K562 (cell line): ENCODE measurements at regions not wholly inside any gene's neighbourhood (a gene's known extent, or its start where the extent isn't known, plus 50 kb on each side); places are given as distances from the start of the nearest gene placed in this dataset.

ENCODE experiments used
- ATAC-seq: fragments of 200-7000 bp; cut with Tn5 transposase; 3 replicates; pipeline ENCODE4 v1.9.1; 2020; ENCODE audit warnings: moderate library complexity
- BruUV-seq: library from RNA; stranded (reverse); fragments of 400-500 nt; replicated peaks from 2 replicates; lab custom pipeline; 2021; lab: Mats Ljungman, UMichigan
- CTCF ChIA-PET: fragments of 300-600 bp; formaldehyde crosslinking; extraction: SDS; loops from one replicate; lab custom pipeline; 2021; ENCODE audit warnings: low intra/inter-chr PET ratio; lab: Yijun Ruan, JAX
- POLR2A ChIA-PET: fragments of 300-600, 350-650 bp; sonication (Branson Sonifier 250); formaldehyde crosslinking; extraction: SDS; loops from one replicate; lab custom pipeline; 2021; ENCODE audit warnings: antibody characterized with exemption, inconsistent platforms; lab: Yijun Ruan, JAX
- DNase-seq, 4 experiments: peaks; one replicate each; pipeline versions ENCODE4 v3.0.0 to v3.0.0-alpha.2; 2011 to 2018; ENCODE audit warnings: low spot score in 3 of 4, mixed read lengths in 3 of 4; ENCODE audit errors: extremely low read depth in 1 of 4
- FAIRE-seq: peaks from 2 replicates; lab custom pipeline; 2011; peaks lifted over from hg19 to GRCh38; lab: Jason Lieb, UNC
- H2AFZ ChIP-seq: 2 replicates; pipeline ENCODE4 v1.6.0; 2011; ENCODE audit warnings: low read depth, low read length, control low read depth, inconsistent platforms
- H3K27ac ChIP-seq: fragments of 200-600 bp; 3 replicates; pipeline ENCODE4 v1.8.0; 2011; ENCODE audit warnings: low read depth, mild to moderate bottlenecking, control low read depth, inconsistent platforms, low read length, moderate library complexity, mixed read lengths; ENCODE audit errors: extremely low read depth
- H3K27me3 ChIP-seq, 2 experiments: fragments of 300-600 bp in 1 of 2; 2 replicates in 1 of 2; 3 replicates in 1 of 2; pipeline versions ENCODE4 v1.6.0 to v1.8.0; 2011; ENCODE audit warnings: inconsistent platforms in 2 of 2, low read length in 2 of 2, mild to moderate bottlenecking in 1 of 2, mixed read lengths in 1 of 2, moderate library complexity in 1 of 2; ENCODE audit not compliant: control insufficient read depth in 2 of 2, insufficient read depth in 2 of 2
- H3K36me3 ChIP-seq: fragments of 300-600 bp; 3 replicates; pipeline ENCODE4 v1.8.0; 2011; ENCODE audit warnings: mild to moderate bottlenecking, low read length, inconsistent platforms; ENCODE audit not compliant: control insufficient read depth, insufficient read depth
- H3K4me1 ChIP-seq, 2 experiments: fragments of 200-600 bp in 1 of 2; replicated peaks in 1 of 2; 2 replicates in 1 of 2; 3 replicates in 1 of 2; pipeline versions ENCODE4 v1.5.1 to v1.8.0; 2011; ENCODE audit warnings: inconsistent platforms in 2 of 2, low read length in 2 of 2, mild to moderate bottlenecking in 1 of 2, mixed read lengths in 1 of 2, moderate library complexity in 1 of 2; ENCODE audit not compliant: control insufficient read depth in 2 of 2, insufficient read depth in 2 of 2
- H3K4me2 ChIP-seq: 2 replicates; pipeline ENCODE4 v1.6.1; 2011; ENCODE audit warnings: low read length, control low read depth, inconsistent platforms, mixed read lengths; ENCODE audit not compliant: insufficient read depth
- H3K4me3 ChIP-seq: fragments of 200-600 bp; sonication (generic), shearing (Covaris generic); 2 replicates; pipeline ENCODE4 v1.5.1; 2016; ENCODE audit warnings: control low read depth, inconsistent platforms
- H3K79me2 ChIP-seq: fragments of 200-600 bp; 3 replicates; pipeline ENCODE4 v1.8.0; 2011; ENCODE audit warnings: low read length, inconsistent platforms; ENCODE audit not compliant: control insufficient read depth, insufficient read depth
- H3K9ac ChIP-seq, 2 experiments: 2 replicates each; pipeline versions ENCODE4 v1.6.0 to v1.6.1; 2011; ENCODE audit warnings: low read depth in 2 of 2, low read length in 2 of 2, control low read depth in 1 of 2, inconsistent platforms in 1 of 2, mild to moderate bottlenecking in 1 of 2, mixed read lengths in 1 of 2; ENCODE audit not compliant: insufficient read depth in 1 of 2
- H3K9me1 ChIP-seq: one replicate; pipeline ENCODE4 v1.6.0; 2011; ENCODE audit warnings: inconsistent platforms, mild to moderate bottlenecking, low read length, moderate library complexity; ENCODE audit not compliant: control insufficient read depth, insufficient read depth
- H3K9me3 ChIP-seq: replicated peaks from 2 replicates; pipeline ENCODE4 v1.5.1; 2011; ENCODE audit warnings: low read depth, low read length, inconsistent platforms; ENCODE audit not compliant: control insufficient read depth, insufficient read depth
- H4K20me1 ChIP-seq: replicated peaks from 2 replicates; pipeline ENCODE4 v1.6.1; 2011; ENCODE audit warnings: low read length, inconsistent platforms, mixed read lengths; ENCODE audit not compliant: control insufficient read depth, insufficient read depth
- DACH1 ChIP-seq: fragments of 450-650 bp; IDR thresholded peaks from 2 replicates; pipeline ENCODE4 v1.6.1; 2018; ENCODE audit not compliant: partially characterized antibody
- ILF3 ChIP-seq: fragments of 450-650 bp; IDR thresholded peaks from 2 replicates; pipeline ENCODE4 v1.6.1; 2018; ENCODE audit warnings: antibody characterized with exemption, mild to moderate bottlenecking, moderate library complexity, borderline replicate concordance
- MED1 ChIP-seq: sonication (generic); formaldehyde crosslinking; IDR thresholded peaks from 2 replicates; pipeline ENCODE4 v1.8.1; 2023; ENCODE audit warnings: missing genetic modification reagents, borderline replicate concordance
- NFXL1 ChIP-seq: fragments of 450-650 bp; formaldehyde crosslinking; IDR thresholded peaks from 2 replicates; pipeline ENCODE4 v1.4.0; 2021; ENCODE audit warnings: mild to moderate bottlenecking
- NR3C1 ChIP-seq: sonication (generic); formaldehyde crosslinking; IDR thresholded peaks from 2 replicates; pipeline ENCODE4 v1.8.1; 2022; ENCODE audit warnings: missing genetic modification reagents
- SETDB1 ChIP-seq: IDR thresholded peaks from one replicate; pipeline ENCODE4 v1.6.1; 2012; ENCODE audit warnings: low read length, control low read depth, inconsistent platforms
- SMARCE1 ChIP-seq: fragments of 450-650 bp; IDR thresholded peaks from 2 replicates; pipeline ENCODE4 v1.7.1; 2016; ENCODE audit warnings: mild to moderate bottlenecking
- ZFP30 ChIP-seq: fragments of 250-450 bp; sonication (Bioruptor Pico); IDR thresholded peaks from 2 replicates; pipeline ENCODE4 v1.8.0; 2022; ENCODE audit warnings: moderate library complexity, mild to moderate bottlenecking, inconsistent platforms, borderline replicate concordance
- ZNF780A ChIP-seq: fragments of 250-450 bp; sonication (Bioruptor Pico); IDR thresholded peaks from 2 replicates; pipeline ENCODE4 v1.5.0; 2021; ENCODE audit warnings: mild to moderate bottlenecking
- ZSCAN32 ChIP-seq: fragments of 450-650 bp; formaldehyde crosslinking; IDR thresholded peaks from 2 replicates; pipeline ENCODE4 v1.4.0; 2020; ENCODE audit warnings: mild to moderate bottlenecking, moderate library complexity
- WGBS: fragments of 100-300 bp; shearing (Covaris generic); methylation state at CpG from one replicate; pipeline ENCODE4 v1.1.6; 2016; ENCODE audit warnings: low coverage, mixed read lengths; ENCODE audit not compliant: insufficient coverage; ENCODE audit errors: missing lambda C conversion rate; 5-methylcytosine and 5-hydroxymethylcytosine counted together
- in situ Hi-C: fragments of 300-500 bp; cut with MboI; formaldehyde crosslinking; loops from 4 replicates; pipeline ENCODE4 v1.15.0; 2018; ENCODE audit warnings: inconsistent platforms, mixed read lengths
- intact Hi-C: fragments of 100-400 bp; cut with micrococcal nuclease; formaldehyde crosslinking; loops from 2 replicates; pipeline ENCODE4 v1.14.2; 2022
- TF ChIP-seq, protein P1 (sequence below): fragments of 250-450 bp; sonication (Bioruptor Pico); IDR thresholded peaks from 2 replicates; pipeline ENCODE4 v1.8.0; 2022; ENCODE audit warnings: moderate library complexity, mild to moderate bottlenecking, inconsistent platforms
- TF ChIP-seq, protein P2 (sequence below): fragments of 250-450 bp; sonication (Bioruptor Pico); IDR thresholded peaks from 2 replicates; pipeline ENCODE4 v1.4.0; 2020; ENCODE audit warnings: mild to moderate bottlenecking, moderate library complexity

DNA sequence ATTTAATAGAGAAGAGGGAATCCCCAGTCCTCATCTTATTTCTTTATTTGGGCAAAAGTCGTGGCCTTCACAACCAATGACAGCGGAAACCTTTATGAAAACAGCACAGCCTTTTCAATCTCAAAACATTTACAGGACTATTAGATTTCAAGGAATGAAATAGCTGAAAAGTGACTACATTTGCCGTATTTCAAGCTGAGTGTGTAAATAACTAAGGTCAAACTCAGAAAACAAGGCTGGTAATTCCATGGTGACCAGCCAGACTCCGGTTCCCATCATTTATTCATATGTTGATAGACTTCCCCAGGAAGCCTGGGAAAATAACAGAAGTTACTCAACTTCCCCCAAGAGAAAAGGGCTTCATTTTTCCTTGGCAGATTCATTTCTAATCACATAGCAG is 457.3 kb upstream of the NFE2L3 start:
- Histone ChIP-seq H3K27ac (no peak overlapping the region), H3K79me2 (no peaks in the 10 kb centered on the region), H3K4me1 (no peaks in the 10 kb centered on the region), H3K9ac (no peak overlapping the region), H3K27me3 (peaks cover 9 to 10% of the 10 kb centered on the region in 2 experiments; a peak in 3 of 5 replicates), H3K9me3 (no peaks in the 10 kb centered on the region), H3K4me2 (no peak overlapping the region), H2AFZ (no peak overlapping the region), H3K36me3 (no peaks in the 10 kb centered on the region), H3K9me1 (no peaks in the 10 kb centered on the region), H4K20me1 (no peaks in the 10 kb centered on the region), H3K4me3 (no peak overlapping the region)
- CTCF ChIA-PET = no interaction called here
- intact Hi-C loops (no loop called here), in situ Hi-C loops (no loop called here)
- DNase-seq (no peak), FAIRE-seq (no peak), ATAC-seq (no peak)
- BruUV-seq = no TSS peak
- POLR2A ChIA-PET = interaction anchor here (1.2 kb wide), 1 partner anchor 9 kb away, joined by 4 read pairs; no protein-coding TSS in a partner anchor
- TF ChIP-seq NR3C1 (CRISPR knock-in tag) (no peak), ZNF780A (CRISPR knock-in tag) (no peak), NFXL1 (CRISPR knock-in tag) (no peak), ZFP30 (CRISPR knock-in tag) (no peak), ILF3 (no peak), ZSCAN32 (CRISPR knock-in tag) (no peak), DACH1 (no peak), MED1 (CRISPR knock-in tag) (no peak), SMARCE1 (no peak), SETDB1 (no peak)
- TF ChIP-seq, protein P1, sequence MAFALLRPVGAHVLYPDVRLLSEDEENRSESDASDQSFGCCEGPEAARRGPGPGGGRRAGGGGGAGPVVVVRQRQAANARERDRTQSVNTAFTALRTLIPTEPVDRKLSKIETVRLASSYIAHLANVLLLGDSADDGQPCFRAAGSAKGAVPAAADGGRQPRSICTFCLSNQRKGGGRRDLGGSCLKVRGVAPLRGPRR = no peak
- TF ChIP-seq, protein P2, sequence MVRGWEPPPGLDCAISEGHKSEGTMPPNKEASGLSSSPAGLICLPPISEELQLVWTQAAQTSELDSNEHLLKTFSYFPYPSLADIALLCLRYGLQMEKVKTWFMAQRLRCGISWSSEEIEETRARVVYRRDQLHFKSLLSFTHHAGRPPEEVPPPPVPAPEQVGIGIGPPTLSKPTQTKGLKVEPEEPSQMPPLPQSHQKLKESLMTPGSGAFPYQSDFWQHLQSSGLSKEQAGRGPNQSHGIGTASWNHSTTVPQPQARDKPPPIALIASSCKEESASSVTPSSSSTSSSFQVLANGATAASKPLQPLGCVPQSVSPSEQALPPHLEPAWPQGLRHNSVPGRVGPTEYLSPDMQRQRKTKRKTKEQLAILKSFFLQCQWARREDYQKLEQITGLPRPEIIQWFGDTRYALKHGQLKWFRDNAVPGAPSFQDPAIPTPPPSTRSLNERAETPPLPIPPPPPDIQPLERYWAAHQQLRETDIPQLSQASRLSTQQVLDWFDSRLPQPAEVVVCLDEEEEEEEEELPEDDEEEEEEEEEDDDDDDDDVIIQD (CRISPR knock-in tag) = no peak
- 3% methylated on average over 4 of the region's 4 CpGs for WGBS
